Amygdala (tissue), 56 donors: ENCODE measurements at regions not wholly inside any gene's neighbourhood (a gene's known extent, or its start where the extent isn't known, plus 50 kb on each side); places are given as distances from the start of the nearest gene placed in this dataset.

Experiments used
- DNase-seq, 56 donors: peaks; one replicate each; lab custom pipeline; 2025; lab: John Stamatoyannopoulos, UW

- no peak for DNase-seq
Observed at GRCh38 chr6:111984516-111985201, 69.2 kb upstream of the CCN6 start.

GRCh38 chr6:111985202-111985731, 68.6 kb upstream of the CCN6 start:
- DNase-seq: no peak

- no peak for DNase-seq
Observed at GRCh38 chr6:111986651-111987050, 67.3 kb upstream of the CCN6 start.

GRCh38 chr6:111987295-111987694, 66.6 kb upstream of the CCN6 start:
- no peak for DNase-seq

GRCh38 chr6:111988926-111989325, 65.0 kb upstream of the CCN6 start:
- no peak for DNase-seq

- DNase-seq: no peak
Observed at GRCh38 chr6:111989743-111990142, 64.2 kb upstream of the CCN6 start.

- no peak for DNase-seq
Observed at GRCh38 chr6:111990214-111990613, 63.7 kb upstream of the CCN6 start.

GRCh38 chr6:111992851-111993250, 61.1 kb upstream of the CCN6 start:
- DNase-seq: no peak

GRCh38 chr6:111993342-111993741, 60.6 kb upstream of the CCN6 start:
- DNase-seq: no peak

GRCh38 chr6:111994791-111995190, 59.1 kb upstream of the CCN6 start:
- no peak for DNase-seq

GRCh38 chr6:111995404-111995803, 58.5 kb upstream of the CCN6 start:
- no peak for DNase-seq

- DNase-seq: no peak
Observed at GRCh38 chr6:111996144-111996865, 57.6 kb upstream of the CCN6 start.

- peak in 54 of 56 donors; percentile 5 to 83 (median 60) for DNase-seq
Observed at GRCh38 chr6:111997078-111997852, 56.6 kb upstream of the CCN6 start.

GRCh38 chr6:111997853-111998208, 56.1 kb upstream of the CCN6 start:
- peak in 9 of 56 donors; percentile 5 to 22 (median 6) for DNase-seq

GRCh38 chr6:112002307-112002706, 51.6 kb upstream of the CCN6 start:
- DNase-seq: no peak
